K562 (cell line): ENCODE measurements at regions not wholly inside any gene's neighbourhood (a gene's known extent, or its start where the extent isn't known, plus 50 kb on each side); places are given as distances from the start of the nearest gene placed in this dataset.

Source experiments
- ATAC-seq: fragments of 200-7000 bp; cut with Tn5 transposase; 3 replicates; pipeline ENCODE4 v1.9.1; 2020; ENCODE audit warnings: moderate library complexity
- BruUV-seq: library from RNA; stranded (reverse); fragments of 400-500 nt; replicated peaks from 2 replicates; lab custom pipeline; 2021; lab: Mats Ljungman, UMichigan
- CTCF ChIA-PET: fragments of 300-600 bp; formaldehyde crosslinking; extraction: SDS; loops from one replicate; lab custom pipeline; 2021; ENCODE audit warnings: low intra/inter-chr PET ratio; lab: Yijun Ruan, JAX
- POLR2A ChIA-PET: fragments of 300-600, 350-650 bp; sonication (Branson Sonifier 250); formaldehyde crosslinking; extraction: SDS; loops from one replicate; lab custom pipeline; 2021; ENCODE audit warnings: antibody characterized with exemption, inconsistent platforms; lab: Yijun Ruan, JAX
- DNase-seq, 4 experiments: peaks; one replicate each; pipeline versions ENCODE4 v3.0.0 to v3.0.0-alpha.2; 2011 to 2018; ENCODE audit warnings: low spot score in 3 of 4, mixed read lengths in 3 of 4; ENCODE audit errors: extremely low read depth in 1 of 4
- FAIRE-seq: peaks from 2 replicates; lab custom pipeline; 2011; peaks lifted over from hg19 to GRCh38; lab: Jason Lieb, UNC
- H2AFZ ChIP-seq: 2 replicates; pipeline ENCODE4 v1.6.0; 2011; ENCODE audit warnings: low read depth, low read length, control low read depth, inconsistent platforms
- H3K27ac ChIP-seq: fragments of 200-600 bp; 3 replicates; pipeline ENCODE4 v1.8.0; 2011; ENCODE audit warnings: low read depth, mild to moderate bottlenecking, control low read depth, inconsistent platforms, low read length, moderate library complexity, mixed read lengths; ENCODE audit errors: extremely low read depth
- H3K27me3 ChIP-seq, 2 experiments: fragments of 300-600 bp in 1 of 2; 2 replicates in 1 of 2; 3 replicates in 1 of 2; pipeline versions ENCODE4 v1.6.0 to v1.8.0; 2011; ENCODE audit warnings: inconsistent platforms in 2 of 2, low read length in 2 of 2, mild to moderate bottlenecking in 1 of 2, mixed read lengths in 1 of 2, moderate library complexity in 1 of 2; ENCODE audit not compliant: control insufficient read depth in 2 of 2, insufficient read depth in 2 of 2
- H3K36me3 ChIP-seq: fragments of 300-600 bp; 3 replicates; pipeline ENCODE4 v1.8.0; 2011; ENCODE audit warnings: mild to moderate bottlenecking, low read length, inconsistent platforms; ENCODE audit not compliant: control insufficient read depth, insufficient read depth
- H3K4me1 ChIP-seq, 2 experiments: fragments of 200-600 bp in 1 of 2; replicated peaks in 1 of 2; 2 replicates in 1 of 2; 3 replicates in 1 of 2; pipeline versions ENCODE4 v1.5.1 to v1.8.0; 2011; ENCODE audit warnings: inconsistent platforms in 2 of 2, low read length in 2 of 2, mild to moderate bottlenecking in 1 of 2, mixed read lengths in 1 of 2, moderate library complexity in 1 of 2; ENCODE audit not compliant: control insufficient read depth in 2 of 2, insufficient read depth in 2 of 2
- H3K4me2 ChIP-seq: 2 replicates; pipeline ENCODE4 v1.6.1; 2011; ENCODE audit warnings: low read length, control low read depth, inconsistent platforms, mixed read lengths; ENCODE audit not compliant: insufficient read depth
- H3K4me3 ChIP-seq: fragments of 200-600 bp; sonication (generic), shearing (Covaris generic); 2 replicates; pipeline ENCODE4 v1.5.1; 2016; ENCODE audit warnings: control low read depth, inconsistent platforms
- H3K79me2 ChIP-seq: fragments of 200-600 bp; 3 replicates; pipeline ENCODE4 v1.8.0; 2011; ENCODE audit warnings: low read length, inconsistent platforms; ENCODE audit not compliant: control insufficient read depth, insufficient read depth
- H3K9ac ChIP-seq, 2 experiments: 2 replicates each; pipeline versions ENCODE4 v1.6.0 to v1.6.1; 2011; ENCODE audit warnings: low read depth in 2 of 2, low read length in 2 of 2, control low read depth in 1 of 2, inconsistent platforms in 1 of 2, mild to moderate bottlenecking in 1 of 2, mixed read lengths in 1 of 2; ENCODE audit not compliant: insufficient read depth in 1 of 2
- H3K9me1 ChIP-seq: one replicate; pipeline ENCODE4 v1.6.0; 2011; ENCODE audit warnings: inconsistent platforms, mild to moderate bottlenecking, low read length, moderate library complexity; ENCODE audit not compliant: control insufficient read depth, insufficient read depth
- H3K9me3 ChIP-seq: replicated peaks from 2 replicates; pipeline ENCODE4 v1.5.1; 2011; ENCODE audit warnings: low read depth, low read length, inconsistent platforms; ENCODE audit not compliant: control insufficient read depth, insufficient read depth
- H4K20me1 ChIP-seq: replicated peaks from 2 replicates; pipeline ENCODE4 v1.6.1; 2011; ENCODE audit warnings: low read length, inconsistent platforms, mixed read lengths; ENCODE audit not compliant: control insufficient read depth, insufficient read depth
- DIDO1 ChIP-seq: fragments of 450-650 bp; IDR thresholded peaks from 2 replicates; pipeline ENCODE4 v1.6.1; 2016; ENCODE audit warnings: low read depth, missing biosample characterization, missing genetic modification characterization
- FOXA1 ChIP-seq: fragments of 450-650 bp; IDR thresholded peaks from 2 replicates; pipeline ENCODE4 v1.6.1; 2016; ENCODE audit warnings: mild to moderate bottlenecking, borderline replicate concordance
- IFI16 ChIP-seq: fragments of 250-450 bp; sonication (Bioruptor Pico); IDR thresholded peaks from 2 replicates; pipeline ENCODE4 v2.1.2; 2022; ENCODE audit warnings: mild to moderate bottlenecking, inconsistent platforms
- KLF1 ChIP-seq: fragments of 450-650 bp; IDR thresholded peaks from 2 replicates; pipeline ENCODE4 v1.6.1; 2016; ENCODE audit warnings: missing genetic modification characterization, missing compliant biosample characterization
- PCBP1 ChIP-seq: fragments of 200-400 bp; formaldehyde crosslinking; IDR thresholded peaks from 2 replicates; pipeline ENCODE4 v1.6.1; 2018; ENCODE audit warnings: mild to moderate bottlenecking, low read depth, low read length; ENCODE audit not compliant: poor library complexity, severe bottlenecking
- ZKSCAN1 ChIP-seq: fragments of 150-350 bp; IDR thresholded peaks from 2 replicates; pipeline ENCODE4 v1.6.1; 2016; ENCODE audit warnings: low read depth, low read length
- whole genome bisulfite sequencing: fragments of 100-300 bp; shearing (Covaris generic); methylation state at CpG from one replicate; pipeline ENCODE4 v1.1.6; 2016; ENCODE audit warnings: low coverage, mixed read lengths; ENCODE audit not compliant: insufficient coverage; ENCODE audit errors: missing lambda C conversion rate; 5-methylcytosine and 5-hydroxymethylcytosine counted together
- in situ Hi-C: fragments of 300-500 bp; cut with MboI; formaldehyde crosslinking; loops from 4 replicates; pipeline ENCODE4 v1.15.0; 2018; ENCODE audit warnings: inconsistent platforms, mixed read lengths
- intact Hi-C: fragments of 100-400 bp; cut with micrococcal nuclease; formaldehyde crosslinking; loops from 2 replicates; pipeline ENCODE4 v1.14.2; 2022
- TF ChIP-seq, protein P1 (sequence below): fragments of 250-450 bp; sonication (Bioruptor Pico); IDR thresholded peaks from 2 replicates; pipeline ENCODE4 v1.5.0; 2021; ENCODE audit warnings: mild to moderate bottlenecking, borderline replicate concordance
- TF ChIP-seq, protein P2 (sequence below): fragments of 450-650 bp; IDR thresholded peaks from 2 replicates; pipeline ENCODE4 v1.6.1; 2016; ENCODE audit warnings: low read depth
- TF ChIP-seq, protein P3 (sequence below): fragments of 450-650 bp; formaldehyde crosslinking; IDR thresholded peaks from 2 replicates; pipeline ENCODE4 v1.4.0; 2022; ENCODE audit warnings: missing genetic modification characterization
- TF ChIP-seq, protein P4 (sequence below): fragments of 450-650 bp; IDR thresholded peaks from 2 replicates; pipeline ENCODE4 v1.6.1; 2016; ENCODE audit warnings: missing biosample characterization, missing genetic modification characterization

DNA sequence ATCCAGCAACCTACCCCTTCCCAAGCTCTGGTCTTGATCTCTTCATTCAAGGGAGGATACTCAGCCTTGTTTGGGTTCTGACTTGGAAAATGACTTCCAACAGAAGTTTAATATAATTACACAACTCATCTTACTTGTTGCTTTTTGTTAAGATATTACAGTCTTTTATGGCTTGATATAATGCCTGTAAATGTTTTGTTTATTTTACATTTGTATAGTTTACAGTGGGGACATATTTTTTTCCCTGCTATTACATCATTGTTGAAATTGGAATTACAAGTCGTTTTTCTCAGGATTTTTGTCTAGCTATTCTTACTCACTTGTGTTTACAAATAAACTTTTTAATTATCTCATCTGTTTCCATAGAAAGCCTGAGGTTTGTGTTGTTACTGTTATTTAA lies 436.0 kb downstream of the CNTNAP4 start:
- H3K36me3 ChIP-seq: no peaks in the 10 kb centered on the region
- no peak overlapping the region for H3K27ac ChIP-seq
- 0% methylated on average over 1 of the region's 1 CpG for WGBS
- ATAC-seq: no peak
- no peaks in the 10 kb centered on the region for H3K27me3 ChIP-seq
- ChIA-PET CTCF (interaction anchor here (0.6 kb wide), 1 partner anchor 161 kb away, joined by 3 read pairs; no protein-coding TSS in a partner anchor), POLR2A (no interaction called here)
- DNase-seq: no peak
- FAIRE-seq: no peak
- H4K20me1 ChIP-seq: no peaks in the 10 kb centered on the region
- in situ Hi-C loops: no loop called here
- no peak overlapping the region for H2AFZ ChIP-seq
- no peak overlapping the region for H3K9ac ChIP-seq
- H3K4me3 ChIP-seq: no peak overlapping the region
- H3K4me2 ChIP-seq: no peak overlapping the region
- H3K9me3 ChIP-seq: no peaks in the 10 kb centered on the region; the same call in 1 of the 2 replicates
- H3K79me2 ChIP-seq: no peaks in the 10 kb centered on the region
- no peaks in the 10 kb centered on the region for H3K4me1 ChIP-seq
- no peaks in the 10 kb centered on the region for H3K9me1 ChIP-seq
- BruUV-seq: no TSS peak
- intact Hi-C loops: no loop called here
- TF ChIP-seq DIDO1 (tag): no peak
- TF ChIP-seq, protein P1, sequence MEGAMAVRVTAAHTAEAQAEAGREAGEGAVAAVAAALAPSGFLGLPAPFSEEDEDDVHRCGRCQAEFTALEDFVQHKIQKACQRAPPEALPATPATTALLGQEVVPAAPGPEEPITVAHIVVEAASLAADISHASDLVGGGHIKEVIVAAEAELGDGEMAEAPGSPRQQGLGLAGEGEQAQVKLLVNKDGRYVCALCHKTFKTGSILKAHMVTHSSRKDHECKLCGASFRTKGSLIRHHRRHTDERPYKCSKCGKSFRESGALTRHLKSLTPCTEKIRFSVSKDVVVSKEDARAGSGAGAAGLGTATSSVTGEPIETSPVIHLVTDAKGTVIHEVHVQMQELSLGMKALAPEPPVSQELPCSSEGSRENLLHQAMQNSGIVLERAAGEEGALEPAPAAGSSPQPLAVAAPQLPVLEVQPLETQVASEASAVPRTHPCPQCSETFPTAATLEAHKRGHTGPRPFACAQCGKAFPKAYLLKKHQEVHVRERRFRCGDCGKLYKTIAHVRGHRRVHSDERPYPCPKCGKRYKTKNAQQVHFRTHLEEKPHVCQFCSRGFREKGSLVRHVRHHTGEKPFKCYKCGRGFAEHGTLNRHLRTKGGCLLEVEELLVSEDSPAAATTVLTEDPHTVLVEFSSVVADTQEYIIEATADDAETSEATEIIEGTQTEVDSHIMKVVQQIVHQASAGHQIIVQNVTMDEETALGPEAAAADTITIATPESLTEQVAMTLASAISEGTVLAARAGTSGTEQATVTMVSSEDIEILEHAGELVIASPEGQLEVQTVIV (CRISPR knock-in tag): no peak
- TF ChIP-seq ZKSCAN1: no peak
- TF ChIP-seq FOXA1: no peak
- no peak for TF ChIP-seq PCBP1
- no peak for TF ChIP-seq KLF1 (tag)
- no peak for TF ChIP-seq IFI16 (CRISPR knock-in tag)
- TF ChIP-seq, protein P2, sequence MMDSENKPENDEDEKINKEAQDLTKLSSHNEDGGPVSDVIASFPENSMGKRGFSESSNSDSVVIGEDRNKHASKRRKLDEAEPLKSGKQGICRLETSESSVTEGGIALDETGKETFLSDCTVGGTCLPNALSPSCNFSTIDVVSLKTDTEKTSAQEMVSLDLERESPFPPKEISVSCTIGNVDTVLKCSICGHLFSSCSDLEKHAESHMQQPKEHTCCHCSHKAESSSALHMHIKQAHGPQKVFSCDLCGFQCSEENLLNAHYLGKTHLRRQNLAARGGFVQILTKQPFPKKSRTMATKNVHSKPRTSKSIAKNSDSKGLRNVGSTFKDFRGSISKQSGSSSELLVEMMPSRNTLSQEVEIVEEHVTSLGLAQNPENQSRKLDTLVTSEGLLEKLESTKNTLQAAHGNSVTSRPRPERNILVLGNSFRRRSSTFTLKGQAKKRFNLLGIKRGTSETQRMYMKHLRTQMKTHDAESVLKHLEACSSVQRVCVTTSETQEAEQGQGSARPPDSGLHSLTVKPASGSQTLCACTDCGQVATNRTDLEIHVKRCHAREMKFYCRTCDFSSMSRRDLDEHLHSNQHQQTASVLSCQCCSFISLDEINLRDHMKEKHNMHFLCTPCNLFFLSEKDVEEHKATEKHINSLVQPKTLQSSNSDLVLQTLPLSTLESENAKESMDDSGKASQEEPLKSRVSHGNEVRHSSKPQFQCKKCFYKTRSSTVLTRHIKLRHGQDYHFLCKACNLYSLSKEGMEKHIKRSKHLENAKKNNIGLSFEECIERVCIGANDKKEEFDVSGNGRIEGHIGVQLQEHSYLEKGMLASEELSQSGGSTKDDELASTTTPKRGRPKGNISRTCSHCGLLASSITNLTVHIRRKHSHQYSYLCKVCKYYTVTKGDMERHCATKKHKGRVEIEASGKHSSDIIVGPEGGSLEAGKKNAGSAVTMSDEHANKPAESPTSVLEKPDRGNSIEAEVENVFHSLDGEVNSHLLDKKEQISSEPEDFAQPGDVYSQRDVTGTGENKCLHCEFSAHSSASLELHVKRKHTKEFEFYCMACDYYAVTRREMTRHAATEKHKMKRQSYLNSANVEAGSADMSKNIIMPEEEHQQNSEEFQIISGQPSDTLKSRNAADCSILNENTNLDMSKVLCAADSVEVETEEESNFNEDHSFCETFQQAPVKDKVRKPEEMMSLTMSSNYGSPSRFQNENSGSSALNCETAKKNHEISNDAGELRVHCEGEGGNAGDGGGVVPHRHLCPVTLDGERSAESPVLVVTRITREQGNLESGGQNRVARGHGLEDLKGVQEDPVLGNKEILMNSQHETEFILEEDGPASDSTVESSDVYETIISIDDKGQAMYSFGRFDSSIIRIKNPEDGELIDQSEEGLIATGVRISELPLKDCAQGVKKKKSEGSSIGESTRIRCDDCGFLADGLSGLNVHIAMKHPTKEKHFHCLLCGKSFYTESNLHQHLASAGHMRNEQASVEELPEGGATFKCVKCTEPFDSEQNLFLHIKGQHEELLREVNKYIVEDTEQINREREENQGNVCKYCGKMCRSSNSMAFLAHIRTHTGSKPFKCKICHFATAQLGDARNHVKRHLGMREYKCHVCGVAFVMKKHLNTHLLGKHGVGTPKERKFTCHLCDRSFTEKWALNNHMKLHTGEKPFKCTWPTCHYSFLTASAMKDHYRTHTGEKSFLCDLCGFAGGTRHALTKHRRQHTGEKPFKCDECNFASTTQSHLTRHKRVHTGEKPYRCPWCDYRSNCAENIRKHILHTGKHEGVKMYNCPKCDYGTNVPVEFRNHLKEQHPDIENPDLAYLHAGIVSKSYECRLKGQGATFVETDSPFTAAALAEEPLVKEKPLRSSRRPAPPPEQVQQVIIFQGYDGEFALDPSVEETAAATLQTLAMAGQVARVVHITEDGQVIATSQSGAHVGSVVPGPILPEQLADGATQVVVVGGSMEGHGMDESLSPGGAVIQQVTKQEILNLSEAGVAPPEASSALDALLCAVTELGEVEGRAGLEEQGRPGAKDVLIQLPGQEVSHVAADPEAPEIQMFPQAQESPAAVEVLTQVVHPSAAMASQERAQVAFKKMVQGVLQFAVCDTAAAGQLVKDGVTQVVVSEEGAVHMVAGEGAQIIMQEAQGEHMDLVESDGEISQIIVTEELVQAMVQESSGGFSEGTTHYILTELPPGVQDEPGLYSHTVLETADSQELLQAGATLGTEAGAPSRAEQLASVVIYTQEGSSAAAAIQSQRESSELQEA: no peak
- TF ChIP-seq, protein P3, sequence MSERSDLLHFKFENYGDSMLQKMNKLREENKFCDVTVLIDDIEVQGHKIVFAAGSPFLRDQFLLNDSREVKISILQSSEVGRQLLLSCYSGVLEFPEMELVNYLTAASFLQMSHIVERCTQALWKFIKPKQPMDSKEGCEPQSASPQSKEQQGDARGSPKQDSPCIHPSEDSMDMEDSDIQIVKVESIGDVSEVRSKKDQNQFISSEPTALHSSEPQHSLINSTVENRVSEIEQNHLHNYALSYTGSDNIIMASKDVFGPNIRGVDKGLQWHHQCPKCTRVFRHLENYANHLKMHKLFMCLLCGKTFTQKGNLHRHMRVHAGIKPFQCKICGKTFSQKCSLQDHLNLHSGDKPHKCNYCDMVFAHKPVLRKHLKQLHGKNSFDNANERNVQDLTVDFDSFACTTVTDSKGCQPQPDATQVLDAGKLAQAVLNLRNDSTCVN (CRISPR knock-in tag): no peak
- TF ChIP-seq, protein P4, sequence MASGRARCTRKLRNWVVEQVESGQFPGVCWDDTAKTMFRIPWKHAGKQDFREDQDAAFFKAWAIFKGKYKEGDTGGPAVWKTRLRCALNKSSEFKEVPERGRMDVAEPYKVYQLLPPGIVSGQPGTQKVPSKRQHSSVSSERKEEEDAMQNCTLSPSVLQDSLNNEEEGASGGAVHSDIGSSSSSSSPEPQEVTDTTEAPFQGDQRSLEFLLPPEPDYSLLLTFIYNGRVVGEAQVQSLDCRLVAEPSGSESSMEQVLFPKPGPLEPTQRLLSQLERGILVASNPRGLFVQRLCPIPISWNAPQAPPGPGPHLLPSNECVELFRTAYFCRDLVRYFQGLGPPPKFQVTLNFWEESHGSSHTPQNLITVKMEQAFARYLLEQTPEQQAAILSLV (tag): no peak
